SH-SY5Y (cell line): ENCODE measurements at regions not wholly inside any gene's neighbourhood (a gene's known extent, or its start where the extent isn't known, plus 50 kb on each side); places are given as distances from the start of the nearest gene placed in this dataset.

Experiments used
- GATA2 ChIP-seq: IDR thresholded peaks from 2 replicates; pipeline ENCODE4 v1.6.1; 2011; ENCODE audit warnings: mild to moderate bottlenecking, low read depth, low read length
- GATA3 ChIP-seq: IDR thresholded peaks from 2 replicates; pipeline ENCODE4 v1.6.1; 2011; ENCODE audit warnings: low read depth, mild to moderate bottlenecking, low read length, moderate library complexity

DNA sequence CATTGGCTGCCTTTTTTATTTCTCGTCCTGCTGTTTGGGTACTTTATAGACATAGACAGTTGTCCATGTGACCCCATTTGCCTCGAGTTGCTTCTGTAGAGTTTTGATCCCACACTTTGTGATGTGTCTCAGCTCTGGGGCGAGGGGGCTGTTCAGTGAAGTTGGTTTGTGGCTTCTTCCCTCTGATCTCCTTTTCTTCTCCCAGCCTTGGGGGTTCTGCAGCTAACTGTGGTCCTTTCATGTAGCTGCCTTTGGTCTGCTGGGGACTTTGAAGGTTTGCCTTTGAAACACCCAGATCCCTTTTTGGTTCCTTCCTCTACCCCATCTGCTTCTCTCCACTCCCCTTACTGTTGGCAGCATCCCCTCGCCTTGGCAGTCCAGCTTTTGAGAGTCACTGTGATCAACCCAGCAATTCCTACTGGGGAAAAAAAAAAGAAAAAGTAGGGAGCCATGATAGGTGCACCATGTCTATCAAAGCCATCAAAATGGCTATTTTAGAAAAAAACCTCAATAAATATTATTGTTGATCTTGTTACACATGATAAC, 728.8 kb upstream of the RBFOX1 start:
- TF ChIP-seq GATA2 (no peak), GATA3 (no peak)
